HepG2 (cell line): ENCODE measurements at regions not wholly inside any gene's neighbourhood (a gene's known extent, or its start where the extent isn't known, plus 50 kb on each side); places are given as distances from the start of the nearest gene placed in this dataset.
A peak's percentile ranks its signal among the peaks of the same experiment; 100 is the strongest.

ENCODE experiments used
- DDIT3 ChIP-seq: sonication (generic); formaldehyde crosslinking; IDR thresholded peaks from 2 replicates; pipeline ENCODE4 v1.4.0; 2020; ENCODE audit warnings: mild to moderate bottlenecking, missing genetic modification reagents
- ERF ChIP-seq: IDR thresholded peaks from 2 replicates; pipeline ENCODE4 v1.6.1; 2018; ENCODE audit warnings: missing biosample characterization, missing genetic modification reagents
- HBP1 ChIP-seq: IDR thresholded peaks from 2 replicates; pipeline ENCODE4 v1.6.1; 2016; ENCODE audit warnings: low read depth, control low read depth
- LCORL ChIP-seq, 2 experiments: fragments of 450-650 bp in 1 of 2; sonication (generic) in 1 of 2; formaldehyde crosslinking in 1 of 2; IDR thresholded peaks; 2 replicates each; pipeline versions ENCODE4 v1.5.0 to v1.6.1; 2017 to 2020; ENCODE audit warnings: antibody characterized with exemption in 1 of 2, missing genetic modification reagents in 1 of 2
- PHF20 ChIP-seq: sonication (generic); formaldehyde crosslinking; IDR thresholded peaks from 2 replicates; pipeline ENCODE4 v1.5.0; 2020; ENCODE audit warnings: mild to moderate bottlenecking, missing genetic modification reagents
- RARA ChIP-seq: IDR thresholded peaks from 2 replicates; pipeline ENCODE4 v1.6.1; 2016; ENCODE audit warnings: missing genetic modification reagents, missing compliant biosample characterization
- SOX5 ChIP-seq: IDR thresholded peaks from 2 replicates; pipeline ENCODE4 v1.6.1; 2016; ENCODE audit warnings: borderline replicate concordance
- ZKSCAN5 ChIP-seq: sonication (generic); formaldehyde crosslinking; IDR thresholded peaks from 2 replicates; pipeline ENCODE4 v1.5.1; 2020; ENCODE audit warnings: mild to moderate bottlenecking, missing genetic modification reagents
- ZNF143 ChIP-seq: sonication (generic); formaldehyde crosslinking; IDR thresholded peaks from 2 replicates; pipeline ENCODE4 v1.4.0; 2020; ENCODE audit warnings: missing genetic modification reagents
- ZNF383 ChIP-seq: sonication (generic); formaldehyde crosslinking; IDR thresholded peaks from 2 replicates; pipeline ENCODE4 v1.4.0; 2020; ENCODE audit warnings: missing genetic modification reagents, mild to moderate bottlenecking, borderline replicate concordance
- ZNF563 ChIP-seq: sonication (generic); formaldehyde crosslinking; IDR thresholded peaks from 2 replicates; pipeline ENCODE4 v1.8.0; 2022; ENCODE audit warnings: mild to moderate bottlenecking, moderate library complexity, missing genetic modification reagents
- ZNF780A ChIP-seq: sonication (generic); formaldehyde crosslinking; IDR thresholded peaks from 2 replicates; pipeline ENCODE4 v1.8.0; 2022; ENCODE audit warnings: mild to moderate bottlenecking, missing genetic modification reagents, moderate library complexity
- TF ChIP-seq, protein P1 (sequence below): sonication (generic); formaldehyde crosslinking; IDR thresholded peaks from 2 replicates; pipeline ENCODE4 v1.4.0; 2020; ENCODE audit warnings: mild to moderate bottlenecking, missing genetic modification reagents
- TF ChIP-seq, protein P2 (sequence below): sonication (generic); formaldehyde crosslinking; IDR thresholded peaks from 2 replicates; pipeline ENCODE4 v1.8.0; 2023; ENCODE audit warnings: mild to moderate bottlenecking, missing genetic modification reagents
- TF ChIP-seq, protein P3 (sequence below): sonication (generic); formaldehyde crosslinking; IDR thresholded peaks from 2 replicates; pipeline ENCODE4 v1.5.0; 2020; ENCODE audit warnings: mild to moderate bottlenecking, missing genetic modification reagents
- TF ChIP-seq, protein P4 (sequence below): sonication (generic); formaldehyde crosslinking; IDR thresholded peaks from 2 replicates; pipeline ENCODE4 v1.5.1; 2020; ENCODE audit warnings: missing genetic modification reagents, mild to moderate bottlenecking, borderline replicate concordance

DNA sequence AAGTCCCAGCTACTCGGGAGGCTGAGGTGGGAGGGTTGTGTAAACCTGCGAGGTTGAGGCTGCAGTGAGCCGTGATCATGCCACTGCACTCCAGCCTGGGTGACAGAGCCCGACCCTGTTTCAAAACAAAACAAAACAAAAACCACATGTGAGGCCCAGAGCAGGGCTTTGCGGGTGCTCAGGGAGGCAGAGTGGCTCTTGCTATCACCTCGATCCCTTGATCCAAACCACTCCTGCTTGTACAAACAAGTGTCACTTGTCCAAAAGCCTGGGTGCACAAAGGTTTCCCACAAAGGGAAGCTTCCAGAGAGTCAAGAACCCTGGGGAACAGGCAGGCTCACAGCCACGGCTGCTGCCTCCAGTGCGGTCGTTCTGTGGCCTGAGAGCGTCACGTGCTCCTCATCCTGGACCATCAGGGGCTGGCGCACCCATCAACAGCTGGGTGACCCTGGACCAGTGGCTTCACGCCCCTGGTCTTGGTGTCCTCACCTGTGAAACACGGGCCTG, 162.7 kb downstream of the C9orf50 start (continued):
- TF ChIP-seq RARA (CRISPR knock-in tag) (0 out of 2 replicates have a peak, but pooled peaks have one; percentile 40), DDIT3 (CRISPR knock-in tag) (no peak), HBP1 (CRISPR knock-in tag) (no peak), ZNF563 (CRISPR knock-in tag) (0 out of 2 replicates have a peak, but pooled peaks have one; percentile 17), ZKSCAN5 (CRISPR knock-in tag) (no peak), ZNF383 (CRISPR knock-in tag) (no peak), ZNF780A (CRISPR knock-in tag) (no peak), PHF20 (CRISPR knock-in tag) (no peak), ERF (peak; percentile 52), LCORL (IDR thresholded peaks at IDR 0.05) (no peak), LCORL (CRISPR knock-in tag; IDR thresholded peaks at IDR 0.05) (0 out of 2 replicates have a peak, but pooled peaks have one; percentile 16), SOX5 (CRISPR knock-in tag) (peak; percentile 67; the same call in 1 of the 2 replicates), ZNF143 (no peak)
- TF ChIP-seq, protein P1, sequence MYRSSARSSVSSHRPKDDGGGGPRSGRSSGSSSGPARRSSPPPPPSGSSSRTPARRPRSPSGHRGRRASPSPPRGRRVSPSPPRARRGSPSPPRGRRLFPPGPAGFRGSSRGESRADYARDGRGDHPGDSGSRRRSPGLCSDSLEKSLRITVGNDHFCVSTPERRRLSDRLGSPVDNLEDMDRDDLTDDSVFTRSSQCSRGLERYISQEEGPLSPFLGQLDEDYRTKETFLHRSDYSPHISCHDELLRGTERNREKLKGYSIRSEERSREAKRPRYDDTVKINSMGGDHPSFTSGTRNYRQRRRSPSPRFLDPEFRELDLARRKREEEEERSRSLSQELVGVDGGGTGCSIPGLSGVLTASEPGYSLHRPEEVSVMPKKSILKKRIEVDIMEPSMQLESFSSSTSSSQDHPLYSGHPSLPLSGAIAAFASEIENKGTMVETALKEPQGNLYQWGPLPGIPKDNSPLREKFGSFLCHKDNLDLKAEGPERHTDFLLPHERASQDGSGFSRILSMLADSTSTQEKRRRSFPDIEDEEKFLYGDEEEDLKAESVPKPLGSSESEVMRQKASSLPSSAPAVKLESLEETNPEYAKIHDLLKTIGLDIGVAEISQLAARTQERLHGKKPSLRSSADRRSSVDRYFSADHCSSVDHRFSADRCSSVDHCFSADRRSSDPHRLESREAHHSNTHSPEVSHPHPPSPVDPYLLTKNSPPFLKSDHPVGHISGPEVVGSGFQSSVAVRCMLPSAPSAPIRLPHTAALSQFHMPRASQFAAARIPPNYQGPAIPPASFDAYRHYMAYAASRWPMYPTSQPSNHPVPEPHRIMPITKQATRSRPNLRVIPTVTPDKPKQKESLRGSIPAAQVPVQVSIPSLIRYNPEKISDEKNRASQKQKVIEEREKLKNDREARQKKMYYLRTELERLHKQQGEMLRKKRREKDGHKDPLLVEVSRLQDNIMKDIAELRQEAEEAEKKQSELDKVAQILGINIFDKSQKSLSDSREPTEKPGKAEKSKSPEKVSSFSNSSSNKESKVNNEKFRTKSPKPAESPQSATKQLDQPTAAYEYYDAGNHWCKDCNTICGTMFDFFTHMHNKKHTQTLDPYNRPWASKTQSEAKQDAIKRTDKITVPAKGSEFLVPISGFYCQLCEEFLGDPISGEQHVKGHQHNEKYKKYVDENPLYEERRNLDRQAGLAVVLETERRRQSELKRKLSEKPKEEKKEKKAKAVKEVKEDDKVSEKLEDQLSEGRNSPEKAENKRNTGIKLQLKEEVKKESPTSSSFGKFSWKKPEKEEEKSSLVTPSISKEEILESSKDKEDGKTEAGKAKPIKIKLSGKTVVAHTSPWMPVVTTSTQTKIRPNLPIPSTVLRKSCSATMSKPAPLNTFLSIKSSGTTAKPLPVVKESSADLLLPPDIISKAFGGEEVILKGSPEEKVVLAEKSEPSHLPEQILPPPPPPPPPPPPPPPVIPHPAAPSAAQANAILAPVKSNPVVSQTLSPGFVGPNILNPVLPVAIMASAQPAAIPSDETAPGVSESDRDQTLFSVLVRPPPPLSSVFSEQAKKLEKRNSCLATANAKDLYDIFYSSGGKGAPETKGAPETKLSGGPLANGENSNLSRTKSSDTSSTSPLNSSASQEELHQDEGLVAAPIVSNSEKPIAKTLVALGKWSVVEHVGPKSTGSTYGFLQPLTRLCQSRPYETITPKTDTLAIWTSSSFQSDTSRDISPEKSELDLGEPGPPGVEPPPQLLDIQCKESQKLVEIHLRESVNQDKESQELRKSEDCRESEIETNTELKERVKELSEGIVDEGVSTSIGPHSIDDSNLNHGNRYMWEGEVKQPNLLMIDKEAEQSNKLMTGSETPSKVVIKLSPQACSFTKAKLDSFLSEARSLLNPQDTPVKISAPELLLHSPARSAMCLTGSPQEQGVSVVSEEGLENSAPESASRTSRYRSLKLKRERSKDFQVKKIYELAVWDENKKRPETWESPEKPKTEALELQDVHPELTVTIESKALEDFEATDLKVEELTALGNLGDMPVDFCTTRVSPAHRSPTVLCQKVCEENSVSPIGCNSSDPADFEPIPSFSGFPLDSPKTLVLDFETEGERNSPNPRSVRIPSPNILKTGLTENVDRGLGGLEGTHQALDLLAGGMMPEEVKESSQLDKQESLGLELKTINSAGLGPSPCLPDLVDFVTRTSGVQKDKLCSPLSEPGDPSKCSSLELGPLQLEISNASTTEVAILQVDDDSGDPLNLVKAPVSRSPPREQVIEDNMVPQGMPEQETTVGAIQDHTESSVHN (CRISPR knock-in tag) = 0 out of 2 replicates have a peak, but pooled peaks have one; percentile 40
- TF ChIP-seq, protein P2, sequence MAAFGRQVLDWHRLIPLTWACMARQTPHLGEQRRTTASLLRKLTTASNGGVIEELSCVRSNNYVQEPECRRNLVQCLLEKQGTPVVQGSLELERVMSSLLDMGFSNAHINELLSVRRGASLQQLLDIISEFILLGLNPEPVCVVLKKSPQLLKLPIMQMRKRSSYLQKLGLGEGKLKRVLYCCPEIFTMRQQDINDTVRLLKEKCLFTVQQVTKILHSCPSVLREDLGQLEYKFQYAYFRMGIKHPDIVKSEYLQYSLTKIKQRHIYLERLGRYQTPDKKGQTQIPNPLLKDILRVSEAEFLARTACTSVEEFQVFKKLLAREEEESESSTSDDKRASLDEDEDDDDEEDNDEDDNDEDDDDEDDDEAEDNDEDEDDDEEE (CRISPR knock-in tag) = 0 out of 2 replicates have a peak, but pooled peaks have one; percentile 38
- TF ChIP-seq, protein P3, sequence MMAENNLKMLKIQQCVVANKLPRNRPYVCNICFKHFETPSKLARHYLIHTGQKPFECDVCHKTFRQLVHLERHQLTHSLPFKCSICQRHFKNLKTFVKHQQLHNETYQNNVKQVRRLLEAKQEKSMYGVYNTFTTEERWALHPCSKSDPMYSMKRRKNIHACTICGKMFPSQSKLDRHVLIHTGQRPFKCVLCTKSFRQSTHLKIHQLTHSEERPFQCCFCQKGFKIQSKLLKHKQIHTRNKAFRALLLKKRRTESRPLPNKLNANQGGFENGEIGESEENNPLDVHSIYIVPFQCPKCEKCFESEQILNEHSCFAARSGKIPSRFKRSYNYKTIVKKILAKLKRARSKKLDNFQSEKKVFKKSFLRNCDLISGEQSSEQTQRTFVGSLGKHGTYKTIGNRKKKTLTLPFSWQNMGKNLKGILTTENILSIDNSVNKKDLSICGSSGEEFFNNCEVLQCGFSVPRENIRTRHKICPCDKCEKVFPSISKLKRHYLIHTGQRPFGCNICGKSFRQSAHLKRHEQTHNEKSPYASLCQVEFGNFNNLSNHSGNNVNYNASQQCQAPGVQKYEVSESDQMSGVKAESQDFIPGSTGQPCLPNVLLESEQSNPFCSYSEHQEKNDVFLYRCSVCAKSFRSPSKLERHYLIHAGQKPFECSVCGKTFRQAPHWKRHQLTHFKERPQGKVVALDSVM (CRISPR knock-in tag) = peak; percentile 93
- TF ChIP-seq, protein P4, sequence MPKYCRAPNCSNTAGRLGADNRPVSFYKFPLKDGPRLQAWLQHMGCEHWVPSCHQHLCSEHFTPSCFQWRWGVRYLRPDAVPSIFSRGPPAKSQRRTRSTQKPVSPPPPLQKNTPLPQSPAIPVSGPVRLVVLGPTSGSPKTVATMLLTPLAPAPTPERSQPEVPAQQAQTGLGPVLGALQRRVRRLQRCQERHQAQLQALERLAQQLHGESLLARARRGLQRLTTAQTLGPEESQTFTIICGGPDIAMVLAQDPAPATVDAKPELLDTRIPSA (CRISPR knock-in tag) = no peak
